NOMO-1 treated with dmso at 0.1 percent for 144 hours (cell line): ENCODE measurements at regions not wholly inside any gene's neighbourhood (a gene's known extent, or its start where the extent isn't known, plus 50 kb on each side); places are given as distances from the start of the nearest gene placed in this dataset.

ENCODE experiments used
- DNase-seq: peaks from one replicate; lab custom pipeline; 2025; ENCODE audit not compliant: unreplicated experiment; lab: John Stamatoyannopoulos, UW

GRCh38 chr21:22993822-22994574 is 1995.8 kb downstream of the NCAM2 start:
- no peak for DNase-seq

- DNase-seq, result no peak
Observed at GRCh38 chr21:23003951-23004350, 2005.7 kb downstream of the NCAM2 start.

GRCh38 chr21:23008601-23009202 is 2010.5 kb downstream of the NCAM2 start:
- DNase-seq, result no peak

GRCh38 chr21:23009360-23009759 is 2011.2 kb downstream of the NCAM2 start:
- no peak for DNase-seq

- no peak for DNase-seq
Observed at GRCh38 chr21:23014021-23014420, 2015.8 kb downstream of the NCAM2 start.

- no peak for DNase-seq
Observed at GRCh38 chr21:23016617-23017016, 2018.4 kb downstream of the NCAM2 start.

GRCh38 chr21:23017989-23018388 is 2019.8 kb downstream of the NCAM2 start:
- DNase-seq, result no peak

- no peak for DNase-seq
Observed at GRCh38 chr21:23020969-23021368, 2022.8 kb downstream of the NCAM2 start.

GRCh38 chr21:23021481-23021880 is 2023.3 kb downstream of the NCAM2 start:
- no peak for DNase-seq

GRCh38 chr21:23026878-23027277 is 2028.7 kb downstream of the NCAM2 start:
- no peak for DNase-seq

GRCh38 chr21:23039846-23040245 is 2041.6 kb downstream of the NCAM2 start:
- DNase-seq, result no peak

- no peak for DNase-seq
Observed at GRCh38 chr21:23045955-23046354, 2047.7 kb downstream of the NCAM2 start.

- DNase-seq, result no peak
Observed at GRCh38 chr21:23067672-23068071, 2069.5 kb downstream of the NCAM2 start.

GRCh38 chr21:23083242-23083641 is 2085.0 kb downstream of the NCAM2 start:
- DNase-seq, result no peak

GRCh38 chr21:23093259-23093658 is 2095.1 kb downstream of the NCAM2 start:
- no peak for DNase-seq

- no peak for DNase-seq
Observed at GRCh38 chr21:23099185-23099584, 2101.0 kb downstream of the NCAM2 start.

GRCh38 chr21:23101111-23101510 is 2102.9 kb downstream of the NCAM2 start:
- no peak for DNase-seq

GRCh38 chr21:23108533-23108932 is 2110.3 kb downstream of the NCAM2 start:
- no peak for DNase-seq

- no peak for DNase-seq
Observed at GRCh38 chr21:23111070-23111600, 2112.9 kb downstream of the NCAM2 start.

- DNase-seq, result no peak
Observed at GRCh38 chr21:23119491-23119890, 2121.3 kb downstream of the NCAM2 start.

- DNase-seq, result no peak
Observed at GRCh38 chr21:23127973-23128372, 2129.8 kb downstream of the NCAM2 start.

GRCh38 chr21:23130308-23130707 is 2132.1 kb downstream of the NCAM2 start:
- no peak for DNase-seq

GRCh38 chr21:23131177-23131576 is 2133.0 kb downstream of the NCAM2 start:
- no peak for DNase-seq
